ENCODE measurements at regions not wholly inside any gene's neighbourhood (a gene's known extent, or its start where the extent isn't known, plus 50 kb on each side); places are given as distances from the start of the nearest gene placed in this dataset.
A peak's percentile ranks its signal among the peaks of the same experiment; 100 is the strongest.

- DNase-seq = no peak
These were observed 891.5 kb upstream of the CELF2 start for GRCh38 chr10:10126218-10126617.

GRCh38 chr10:10128387-10128786 lies 889.3 kb upstream of the CELF2 start:
- no peak for DNase-seq

GRCh38 chr10:10130686-10131085 lies 887.0 kb upstream of the CELF2 start:
- no peak for DNase-seq

- no peak for DNase-seq
These were observed 885.7 kb upstream of the CELF2 start for GRCh38 chr10:10132009-10132408.

GRCh38 chr10:10133281-10133680 lies 884.4 kb upstream of the CELF2 start:
- no peak for DNase-seq

GRCh38 chr10:10138685-10139084 lies 879.0 kb upstream of the CELF2 start:
- DNase-seq = no peak

- no peak for DNase-seq
These were observed 875.8 kb upstream of the CELF2 start for GRCh38 chr10:10141782-10142382.

GRCh38 chr10:10146604-10147003 lies 871.1 kb upstream of the CELF2 start:
- no peak for DNase-seq

- DNase-seq = no peak
These were observed 867.8 kb upstream of the CELF2 start for GRCh38 chr10:10149899-10150298.

GRCh38 chr10:10156917-10157600 lies 860.6 kb upstream of the CELF2 start:
- no peak for DNase-seq

- DNase-seq = no peak
These were observed 856.8 kb upstream of the CELF2 start for GRCh38 chr10:10160821-10161312.

GRCh38 chr10:10164848-10165247 lies 852.8 kb upstream of the CELF2 start:
- no peak for DNase-seq

GRCh38 chr10:10165415-10165814 lies 852.3 kb upstream of the CELF2 start:
- no peak for DNase-seq

GRCh38 chr10:10178476-10178875 lies 839.2 kb upstream of the CELF2 start:
- no peak for DNase-seq

GRCh38 chr10:10193848-10194247 lies 823.8 kb upstream of the CELF2 start:
- DNase-seq = no peak

GRCh38 chr10:10196701-10197100 lies 821.0 kb upstream of the CELF2 start:
- no peak for DNase-seq

GRCh38 chr10:10197423-10197822 lies 820.2 kb upstream of the CELF2 start:
- DNase-seq = no peak

GRCh38 chr10:10198363-10198762 lies 819.3 kb upstream of the CELF2 start:
- DNase-seq = no peak

- DNase-seq = no peak
These were observed 813.3 kb upstream of the CELF2 start for GRCh38 chr10:10204415-10204814.

- DNase-seq = no peak
These were observed 811.8 kb upstream of the CELF2 start for GRCh38 chr10:10205906-10206305.

- no peak for DNase-seq
These were observed 810.1 kb upstream of the CELF2 start for GRCh38 chr10:10207538-10207937.

GRCh38 chr10:10208196-10208595 lies 809.5 kb upstream of the CELF2 start:
- no peak for DNase-seq

- DNase-seq = peak; percentile 34
These were observed 808.5 kb upstream of the CELF2 start for GRCh38 chr10:10209167-10209566.

GRCh38 chr10:10211409-10211808 lies 806.3 kb upstream of the CELF2 start:
- DNase-seq = no peak

GRCh38 chr10:10213237-10213636 lies 804.4 kb upstream of the CELF2 start:
- DNase-seq = no peak
